Psoas muscle (tissue), 7 donors: ENCODE measurements at regions not wholly inside any gene's neighbourhood (a gene's known extent, or its start where the extent isn't known, plus 50 kb on each side); places are given as distances from the start of the nearest gene placed in this dataset.

Source experiments
- ATAC-seq, 4 donors: fragments of 200-7000 bp; cut with Tn5 transposase; one replicate each; pipeline ENCODE4 v1.9.1; 2020; ENCODE audit warnings: moderate library complexity in 3 of 4, mild to moderate bottlenecking in 2 of 4
- DNase-seq, 2 donors: peaks; one replicate each; pipeline ENCODE4 v3.0.0-alpha.2; 2020
- H3K27ac ChIP-seq: fragments of 200-600 bp; one replicate; pipeline ENCODE4 v1.8.0; 2022
- H3K27me3 ChIP-seq, 3 donors: fragments of 200-600 bp in 1 of 3; one replicate each; pipeline versions ENCODE4 v1.6.1 to v1.8.0; 2013 to 2022; ENCODE audit warnings: low read length in 2 of 3, mild to moderate bottlenecking in 2 of 3, moderate library complexity in 1 of 3; ENCODE audit not compliant: insufficient read depth in 3 of 3
- H3K36me3 ChIP-seq, 2 donors: fragments of 200-600 bp in 1 of 2; one replicate each; pipeline versions ENCODE4 v1.6.1 to v1.8.0; 2013 to 2022; ENCODE audit warnings: low read depth in 1 of 2, mild to moderate bottlenecking in 1 of 2, moderate library complexity in 1 of 2; ENCODE audit not compliant: insufficient read depth in 1 of 2
- H3K4me1 ChIP-seq: fragments of 200-600 bp; one replicate; pipeline ENCODE4 v1.8.0; 2022
- H3K4me3 ChIP-seq: fragments of 200-600 bp; one replicate; pipeline ENCODE4 v1.8.0; 2022; ENCODE audit warnings: mild to moderate bottlenecking
- H3K9me3 ChIP-seq: fragments of 200-600 bp; one replicate; pipeline ENCODE4 v1.8.0; 2022
- CTCF ChIP-seq: fragments of 200-600 bp; IDR thresholded peaks from one replicate; pipeline ENCODE4 v1.8.0; 2022; ENCODE audit warnings: antibody characterized with exemption
- WGBS, 3 donors: extraction: QIAGEN DNeasy Blood & Tissue Kit; methylation state at CpG; one replicate each; pipeline versions ENCODE4 v1.1.6 to v1.1.7; 2013; 5-methylcytosine and 5-hydroxymethylcytosine counted together
- intact Hi-C, 2 donors: fragments of 100-400 bp; cut with DNase I; formaldehyde crosslinking; loops; one replicate each; pipeline versions ENCODE4 v1.11.0 to v1.14.2; 2022
- donor health status: healthy with polysubstance abuse.
- donor health status: DM: no; HTN: no; CAD: no; lungs with moderate emphysema.
- donor health status: Bipolar disorder and iron deficiency.
- donor health status: healthy.
- donor health status: DM: yes; HTN: yes; CAD: no.
- donor health status: DM: no; HTN: no; CAD: no.
- donor health status: DM: yes; HTN: yes; CAD: no.

GRCh38 chr5:167050568-167051401 lies 1240.7 kb upstream of the WWC1 start:
- ATAC-seq (no peak), DNase-seq (no peak)
- Histone ChIP-seq H3K9me3 (no peaks in the 10 kb centered on the region), H3K27ac (no peak overlapping the region), H3K4me1 (no peaks in the 10 kb centered on the region), H3K36me3 (no peaks in the 10 kb centered on the region), H3K4me3 (no peak overlapping the region), H3K27me3 (no peaks in the 10 kb centered on the region)
- TF ChIP-seq CTCF, result no peak
- 58 to 65% (median 58%) methylated on average over 8 of the region's 8 CpGs for WGBS, 3 donors
- intact Hi-C loops, result no loop called here

- H3K27ac ChIP-seq, result no peak overlapping the region
- ATAC-seq (no peak), DNase-seq (no peak)
- no peak overlapping the region for H3K4me3 ChIP-seq
- no peaks in the 10 kb centered on the region for H3K4me1 ChIP-seq
- WGBS, 3 donors, result 63 to 69% (median 66%) methylated on average over 7 of the region's 7 CpGs
- H3K9me3 ChIP-seq, result no peaks in the 10 kb centered on the region
- intact Hi-C loops, result no loop called here
- H3K36me3 ChIP-seq, result no peaks in the 10 kb centered on the region
- no peaks in the 10 kb centered on the region for H3K27me3 ChIP-seq
- no peak for TF ChIP-seq CTCF
These were observed 1240.1 kb upstream of the WWC1 start for GRCh38 chr5:167051402-167051768.

GRCh38 chr5:167052791-167053190 lies 1238.7 kb upstream of the WWC1 start:
- intact Hi-C loops, result no loop called here
- H3K4me1 ChIP-seq, result no peaks in the 10 kb centered on the region
- H3K27ac ChIP-seq, result no peak overlapping the region
- no peak for TF ChIP-seq CTCF
- H3K4me3 ChIP-seq, result no peak overlapping the region
- H3K27me3 ChIP-seq, result no peaks in the 10 kb centered on the region
- no peaks in the 10 kb centered on the region for H3K9me3 ChIP-seq
- DNase-seq (no peak), ATAC-seq (no peak)
- WGBS, 3 donors, result 91 to 94% (median 93%) methylated on average over 1 of the region's 1 CpG
- no peaks in the 10 kb centered on the region for H3K36me3 ChIP-seq

GRCh38 chr5:167057665-167058064 lies 1233.8 kb upstream of the WWC1 start:
- no peaks in the 10 kb centered on the region for H3K27me3 ChIP-seq
- no peak overlapping the region for H3K27ac ChIP-seq
- H3K4me3 ChIP-seq, result no peak overlapping the region
- no peaks in the 10 kb centered on the region for H3K36me3 ChIP-seq
- TF ChIP-seq CTCF, result no peak
- DNase-seq (no peak), ATAC-seq (no peak)
- H3K4me1 ChIP-seq, result no peaks in the 10 kb centered on the region
- intact Hi-C loops, result no loop called here
- H3K9me3 ChIP-seq, result no peaks in the 10 kb centered on the region

- WGBS, 3 donors, result 47 to 52% (median 49%) methylated on average over 4 of the region's 4 CpGs
- DNase-seq, result no peak
- Histone ChIP-seq H3K36me3 (no peaks in the 10 kb centered on the region), H3K4me3 (no peak overlapping the region), H3K27ac (no peak overlapping the region), H3K4me1 (no peaks in the 10 kb centered on the region), H3K9me3 (no peaks in the 10 kb centered on the region), H3K27me3 (no peaks in the 10 kb centered on the region)
- intact Hi-C loops, result no loop called here
- ATAC-seq, result no peak
- no peak for TF ChIP-seq CTCF
These were observed 1229.8 kb upstream of the WWC1 start for GRCh38 chr5:167061695-167062094.
